ENCODE measurements at regions not wholly inside any gene's neighbourhood (a gene's known extent, or its start where the extent isn't known, plus 50 kb on each side); places are given as distances from the start of the nearest gene placed in this dataset.

- DNase-seq: no peak
Measured at GRCh38 chr1:221309723-221310122, 430.5 kb downstream of the HLX start.

DNA sequence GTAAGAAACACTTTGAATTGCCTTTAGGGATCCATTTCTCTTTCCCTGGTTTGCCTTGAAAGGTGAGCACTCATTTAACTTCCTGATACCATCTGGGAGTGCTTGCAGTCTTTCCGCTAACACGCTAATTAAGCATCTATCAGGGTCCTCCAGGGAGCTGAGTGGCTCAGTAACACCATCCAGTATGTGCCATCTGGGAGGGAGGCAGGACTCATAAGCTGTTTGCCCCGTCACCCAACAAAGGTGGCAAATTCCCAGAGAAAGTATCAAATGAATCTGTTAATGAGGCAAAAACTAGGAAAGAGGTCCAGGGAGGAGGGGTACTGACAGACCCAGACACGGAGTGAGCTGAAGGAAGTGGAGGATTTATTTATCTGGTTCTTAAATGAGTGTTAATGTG, 430.9 kb downstream of the HLX start:
- DNase-seq: no peak

- no peak for DNase-seq
Measured at GRCh38 chr1:221315330-221315729, 426.6 kb downstream of the DUSP10 start.

GRCh38 chr1:221316491-221317056, 425.3 kb downstream of the DUSP10 start:
- DNase-seq: no peak

DNA sequence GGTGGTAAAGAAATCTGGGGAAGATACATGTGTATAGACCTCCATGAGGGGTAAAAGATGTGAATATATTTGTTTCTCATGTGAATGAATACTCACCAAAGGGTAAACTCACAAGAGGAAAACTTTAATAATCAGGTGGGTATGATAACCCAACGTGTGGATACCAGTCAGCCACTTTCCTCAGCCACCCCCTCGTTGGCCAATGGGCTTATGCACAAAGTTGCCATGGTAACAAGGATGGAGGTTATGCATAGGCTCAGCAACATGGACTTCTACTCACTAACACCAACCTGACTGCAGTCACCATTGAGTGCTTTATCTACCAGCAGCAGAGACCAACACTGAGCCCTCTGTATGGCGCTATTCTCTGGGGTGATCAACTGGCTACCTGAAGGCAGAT, 424.4 kb downstream of the DUSP10 start:
- no peak for DNase-seq

DNA sequence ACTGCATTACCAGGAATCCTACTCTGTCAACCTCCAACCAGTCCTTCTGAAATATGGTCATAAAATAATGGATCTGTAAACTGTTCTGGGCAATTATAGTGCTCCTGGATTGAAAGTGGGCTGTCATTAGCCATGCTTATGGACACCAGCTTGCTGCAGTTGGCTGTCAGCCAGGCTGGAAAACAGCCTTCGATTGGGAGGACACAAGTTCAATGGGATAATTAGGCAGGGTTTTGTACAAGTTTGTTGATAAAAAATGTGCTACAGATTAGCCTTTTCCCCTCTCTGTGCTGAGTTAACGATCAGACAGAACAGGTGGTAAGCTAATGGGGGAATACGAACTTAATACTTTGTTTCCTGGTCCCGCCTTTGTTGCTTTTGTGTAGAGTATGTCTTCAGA, 413.9 kb downstream of the DUSP10 start:
- DNase-seq: no peak

- no peak for DNase-seq
Measured at GRCh38 chr1:221328371-221328770, 413.5 kb downstream of the DUSP10 start.

GRCh38 chr1:221331273-221332183, 410.4 kb downstream of the DUSP10 start:
- DNase-seq: no peak

DNA sequence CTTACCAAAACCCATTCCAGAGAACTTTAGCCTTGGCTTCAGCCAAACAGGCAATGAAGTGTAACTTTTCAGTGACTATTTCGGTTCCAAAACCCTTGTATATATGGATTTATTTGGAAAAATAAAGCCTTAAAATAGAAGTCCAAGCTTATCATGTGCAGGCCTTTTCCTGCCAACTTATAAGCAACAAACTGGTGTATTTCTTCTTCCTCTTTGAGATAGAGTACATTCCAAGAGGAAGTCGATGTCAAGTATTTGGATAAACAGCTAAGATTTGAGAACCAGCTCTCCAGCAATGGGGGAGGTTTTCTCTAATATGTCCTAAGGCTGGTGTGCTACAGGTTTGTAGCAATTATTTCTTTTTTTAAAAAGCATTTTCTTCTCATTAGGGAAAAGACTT, 407.8 kb downstream of the DUSP10 start:
- no peak for DNase-seq

GRCh38 chr1:221335161-221336101, 406.5 kb downstream of the DUSP10 start:
- no peak for DNase-seq

- no peak for DNase-seq
Measured at GRCh38 chr1:221336126-221336525, 405.8 kb downstream of the DUSP10 start.

DNA sequence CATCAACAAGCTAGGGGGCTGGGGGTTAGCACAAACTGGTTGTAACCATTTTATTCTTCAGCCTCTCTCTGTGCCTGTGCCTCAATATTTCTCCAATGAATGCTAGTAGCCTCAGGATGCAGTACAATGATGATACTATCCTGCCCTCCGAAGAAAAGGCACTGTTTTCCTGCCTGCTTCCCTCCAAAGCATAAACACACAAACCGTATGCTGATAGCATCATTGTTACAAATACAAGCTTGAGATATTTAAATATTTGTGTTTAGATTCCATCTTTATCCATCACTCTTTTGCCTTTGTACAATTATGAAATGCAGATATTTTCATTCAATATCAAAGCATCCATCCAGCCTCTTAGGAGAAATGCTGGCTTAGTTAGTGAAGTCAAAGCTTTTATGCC, 404.8 kb downstream of the DUSP10 start:
- DNase-seq: no peak

DNA sequence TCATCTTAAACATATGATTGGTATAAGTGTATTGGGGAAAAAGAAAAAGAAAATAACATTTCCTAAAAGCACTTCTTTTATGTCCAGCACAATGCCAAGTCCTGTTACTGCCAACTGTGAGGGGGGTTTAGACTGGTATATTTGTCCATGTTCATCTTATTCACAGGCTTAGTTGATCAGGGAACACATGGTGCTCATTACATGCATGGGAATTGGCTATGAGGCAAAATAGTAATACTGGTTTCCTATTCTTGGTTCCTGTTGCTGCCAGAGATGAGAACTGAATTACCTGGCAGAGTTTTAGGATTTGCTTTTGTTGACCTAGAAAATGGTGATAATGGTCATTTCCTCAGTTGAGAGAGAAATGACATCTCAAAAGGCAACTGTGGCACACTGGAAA, 398.8 kb downstream of the DUSP10 start:
- no peak for DNase-seq

- no peak for DNase-seq
Measured at GRCh38 chr1:221343607-221344006, 398.3 kb downstream of the DUSP10 start.

DNA sequence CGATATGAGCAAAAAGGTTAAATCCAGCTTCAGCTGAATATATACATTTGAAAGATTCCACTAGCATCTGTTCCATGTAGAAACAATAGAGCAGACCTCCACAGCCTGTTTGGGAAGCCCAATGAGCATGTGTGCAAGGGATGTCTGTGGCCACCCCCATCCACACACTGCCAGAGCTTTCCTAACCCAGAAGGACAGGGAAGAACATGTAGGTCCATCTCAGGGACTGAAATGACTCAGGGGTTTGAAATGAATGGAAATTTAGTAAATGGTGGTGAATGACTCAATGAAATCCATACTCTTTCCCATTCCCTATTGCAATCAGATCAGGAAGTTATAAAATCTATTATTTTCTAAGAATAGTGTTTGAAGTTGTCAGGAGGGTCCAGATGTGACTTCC, 397.2 kb downstream of the DUSP10 start:
- DNase-seq: no peak

DNA sequence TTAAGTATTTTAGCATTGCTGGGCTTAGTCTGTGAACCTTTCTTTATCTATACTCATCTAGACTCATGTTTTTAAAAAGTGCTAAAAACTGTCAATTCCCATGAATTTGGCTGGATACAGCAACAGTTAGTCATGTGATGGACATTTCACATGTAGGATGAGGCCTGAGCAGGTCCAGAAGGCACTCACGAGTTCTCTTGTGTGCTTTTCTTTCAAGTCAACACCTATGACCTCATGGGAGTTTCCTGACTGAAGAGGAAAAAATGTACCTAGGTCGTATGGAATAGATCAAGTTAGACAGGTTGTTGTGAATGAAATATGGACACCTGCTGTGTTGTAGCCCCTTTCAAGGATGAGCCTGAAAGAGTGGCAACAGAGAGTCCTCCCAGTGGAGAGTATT, 394.2 kb downstream of the DUSP10 start:
- DNase-seq: no peak

GRCh38 chr1:221350091-221350490, 391.8 kb downstream of the DUSP10 start:
- DNase-seq: no peak

GRCh38 chr1:221356693-221357092, 385.2 kb downstream of the DUSP10 start:
- no peak for DNase-seq

- no peak for DNase-seq
Measured at GRCh38 chr1:221363039-221363438, 378.9 kb downstream of the DUSP10 start.

GRCh38 chr1:221366495-221367110, 375.3 kb downstream of the DUSP10 start:
- DNase-seq: no peak

- DNase-seq: no peak
Measured at GRCh38 chr1:221371705-221372104, 370.2 kb downstream of the DUSP10 start.

- DNase-seq: no peak
Measured at GRCh38 chr1:221373795-221374194, 368.1 kb downstream of the DUSP10 start.

GRCh38 chr1:221376286-221376685, 365.6 kb downstream of the DUSP10 start:
- no peak for DNase-seq
